K562 (cell line): ENCODE measurements at regions not wholly inside any gene's neighbourhood (a gene's known extent, or its start where the extent isn't known, plus 50 kb on each side); places are given as distances from the start of the nearest gene placed in this dataset.
"Not testable (repeated sequence)": the region's sequence is repeated elsewhere in the genome, so short reads cannot be mapped to it uniquely, and the experiment has no call there.

Source experiments
- ATAC-seq: fragments of 200-7000 bp; cut with Tn5 transposase; 3 replicates; pipeline ENCODE4 v1.9.1; 2020; ENCODE audit warnings: moderate library complexity
- BruUV-seq: library from RNA; stranded (reverse); fragments of 400-500 nt; replicated peaks from 2 replicates; lab custom pipeline; 2021; lab: Mats Ljungman, UMichigan
- CTCF ChIA-PET: fragments of 300-600 bp; formaldehyde crosslinking; extraction: SDS; loops from one replicate; lab custom pipeline; 2021; ENCODE audit warnings: low intra/inter-chr PET ratio; lab: Yijun Ruan, JAX
- POLR2A ChIA-PET: fragments of 300-600, 350-650 bp; sonication (Branson Sonifier 250); formaldehyde crosslinking; extraction: SDS; loops from one replicate; lab custom pipeline; 2021; ENCODE audit warnings: antibody characterized with exemption, inconsistent platforms; lab: Yijun Ruan, JAX
- DNase-seq, 4 experiments: peaks; one replicate each; pipeline versions ENCODE4 v3.0.0 to v3.0.0-alpha.2; 2011 to 2018; ENCODE audit warnings: low spot score in 3 of 4, mixed read lengths in 3 of 4; ENCODE audit errors: extremely low read depth in 1 of 4
- FAIRE-seq: peaks from 2 replicates; lab custom pipeline; 2011; peaks lifted over from hg19 to GRCh38; lab: Jason Lieb, UNC
- H2AFZ ChIP-seq: 2 replicates; pipeline ENCODE4 v1.6.0; 2011; ENCODE audit warnings: low read depth, low read length, control low read depth, inconsistent platforms
- H3K27ac ChIP-seq: fragments of 200-600 bp; 3 replicates; pipeline ENCODE4 v1.8.0; 2011; ENCODE audit warnings: low read depth, mild to moderate bottlenecking, control low read depth, inconsistent platforms, low read length, moderate library complexity, mixed read lengths; ENCODE audit errors: extremely low read depth
- H3K27me3 ChIP-seq, 2 experiments: fragments of 300-600 bp in 1 of 2; 2 replicates in 1 of 2; 3 replicates in 1 of 2; pipeline versions ENCODE4 v1.6.0 to v1.8.0; 2011; ENCODE audit warnings: inconsistent platforms in 2 of 2, low read length in 2 of 2, mild to moderate bottlenecking in 1 of 2, mixed read lengths in 1 of 2, moderate library complexity in 1 of 2; ENCODE audit not compliant: control insufficient read depth in 2 of 2, insufficient read depth in 2 of 2
- H3K36me3 ChIP-seq: fragments of 300-600 bp; 3 replicates; pipeline ENCODE4 v1.8.0; 2011; ENCODE audit warnings: mild to moderate bottlenecking, low read length, inconsistent platforms; ENCODE audit not compliant: control insufficient read depth, insufficient read depth
- H3K4me1 ChIP-seq, 2 experiments: fragments of 200-600 bp in 1 of 2; replicated peaks in 1 of 2; 2 replicates in 1 of 2; 3 replicates in 1 of 2; pipeline versions ENCODE4 v1.5.1 to v1.8.0; 2011; ENCODE audit warnings: inconsistent platforms in 2 of 2, low read length in 2 of 2, mild to moderate bottlenecking in 1 of 2, mixed read lengths in 1 of 2, moderate library complexity in 1 of 2; ENCODE audit not compliant: control insufficient read depth in 2 of 2, insufficient read depth in 2 of 2
- H3K4me2 ChIP-seq: 2 replicates; pipeline ENCODE4 v1.6.1; 2011; ENCODE audit warnings: low read length, control low read depth, inconsistent platforms, mixed read lengths; ENCODE audit not compliant: insufficient read depth
- H3K4me3 ChIP-seq: fragments of 200-600 bp; sonication (generic), shearing (Covaris generic); 2 replicates; pipeline ENCODE4 v1.5.1; 2016; ENCODE audit warnings: control low read depth, inconsistent platforms
- H3K79me2 ChIP-seq: fragments of 200-600 bp; 3 replicates; pipeline ENCODE4 v1.8.0; 2011; ENCODE audit warnings: low read length, inconsistent platforms; ENCODE audit not compliant: control insufficient read depth, insufficient read depth
- H3K9ac ChIP-seq, 2 experiments: 2 replicates each; pipeline versions ENCODE4 v1.6.0 to v1.6.1; 2011; ENCODE audit warnings: low read depth in 2 of 2, low read length in 2 of 2, control low read depth in 1 of 2, inconsistent platforms in 1 of 2, mild to moderate bottlenecking in 1 of 2, mixed read lengths in 1 of 2; ENCODE audit not compliant: insufficient read depth in 1 of 2
- H3K9me1 ChIP-seq: one replicate; pipeline ENCODE4 v1.6.0; 2011; ENCODE audit warnings: inconsistent platforms, mild to moderate bottlenecking, low read length, moderate library complexity; ENCODE audit not compliant: control insufficient read depth, insufficient read depth
- H3K9me3 ChIP-seq: replicated peaks from 2 replicates; pipeline ENCODE4 v1.5.1; 2011; ENCODE audit warnings: low read depth, low read length, inconsistent platforms; ENCODE audit not compliant: control insufficient read depth, insufficient read depth
- H4K20me1 ChIP-seq: replicated peaks from 2 replicates; pipeline ENCODE4 v1.6.1; 2011; ENCODE audit warnings: low read length, inconsistent platforms, mixed read lengths; ENCODE audit not compliant: control insufficient read depth, insufficient read depth
- ARID1B ChIP-seq: fragments of 450-650 bp; IDR thresholded peaks from 2 replicates; pipeline ENCODE4 v1.6.1; 2016; ENCODE audit warnings: antibody characterized with exemption, mild to moderate bottlenecking, inconsistent platforms
- GATA2 ChIP-seq: sonication (generic); formaldehyde crosslinking; IDR thresholded peaks from 2 replicates; pipeline ENCODE4 v1.4.0; 2020; ENCODE audit warnings: mild to moderate bottlenecking, missing genetic modification reagents
- PRMT5 ChIP-seq: sonication (generic); formaldehyde crosslinking; IDR thresholded peaks from 2 replicates; pipeline ENCODE4 v1.5.0; 2020; ENCODE audit warnings: missing genetic modification reagents
- SETDB1 ChIP-seq: IDR thresholded peaks from one replicate; pipeline ENCODE4 v1.6.1; 2012; ENCODE audit warnings: low read length, control low read depth, inconsistent platforms
- YBX1 ChIP-seq: fragments of 450-650 bp; IDR thresholded peaks from 2 replicates; pipeline ENCODE4 v1.7.1; 2016; ENCODE audit warnings: mild to moderate bottlenecking
- ZNF707 ChIP-seq: fragments of 250-450 bp; sonication (Bioruptor Pico); conservative IDR thresholded peaks from 2 replicates; pipeline ENCODE4 v1.8.0; 2022; ENCODE audit warnings: inconsistent platforms, mild to moderate bottlenecking, moderate library complexity
- WGBS: fragments of 100-300 bp; shearing (Covaris generic); methylation state at CpG from one replicate; pipeline ENCODE4 v1.1.6; 2016; ENCODE audit warnings: low coverage, mixed read lengths; ENCODE audit not compliant: insufficient coverage; ENCODE audit errors: missing lambda C conversion rate; 5-methylcytosine and 5-hydroxymethylcytosine counted together
- in situ Hi-C: fragments of 300-500 bp; cut with MboI; formaldehyde crosslinking; loops from 4 replicates; pipeline ENCODE4 v1.15.0; 2018; ENCODE audit warnings: inconsistent platforms, mixed read lengths
- intact Hi-C: fragments of 100-400 bp; cut with micrococcal nuclease; formaldehyde crosslinking; loops from 2 replicates; pipeline ENCODE4 v1.14.2; 2022
- TF ChIP-seq, protein P1 (sequence below), 3 experiments: IDR thresholded peaks in 2 of 3; conservative IDR thresholded peaks in 1 of 3; 2 replicates each; pipeline ENCODE4 v1.5.1; 2011 to 2012; ENCODE audit warnings: low read length in 3 of 3, mild to moderate bottlenecking in 3 of 3, control low read depth in 2 of 3, improper control_type of control experiment in 1 of 3, inconsistent platforms in 1 of 3, low read depth in 1 of 3, mixed read lengths in 1 of 3, moderate library complexity in 1 of 3; ENCODE audit not compliant: insufficient read depth in 2 of 3
- TF ChIP-seq, protein P2 (sequence below): fragments of 450-650 bp; IDR thresholded peaks from 2 replicates; pipeline ENCODE4 v1.7.0; 2016; ENCODE audit warnings: borderline replicate concordance
- TF ChIP-seq, protein P3 (sequence below): fragments of 450-650 bp; IDR thresholded peaks from 2 replicates; pipeline ENCODE4 v1.6.1; 2016; ENCODE audit warnings: missing biosample characterization, missing genetic modification characterization

GRCh38 chr2:428591-428990 lies 140.7 kb upstream of the ALKAL2 start:
- Histone ChIP-seq H2AFZ (no peak overlapping the region), H3K4me2 (no peak overlapping the region), H3K27ac (no peak overlapping the region), H3K36me3 (no peaks in the 10 kb centered on the region), H3K4me1 (no peaks in the 10 kb centered on the region), H3K9ac (no peak overlapping the region), H3K9me1 (no peaks in the 10 kb centered on the region), H3K79me2 (no peaks in the 10 kb centered on the region), H3K4me3 (no peak overlapping the region), H3K27me3 (peaks cover 0 to 14% of the 10 kb centered on the region in 2 experiments; a peak in 4 of 5 replicates), H4K20me1 (no peaks in the 10 kb centered on the region), H3K9me3 (no peaks in the 10 kb centered on the region)
- no peak for ATAC-seq
- FAIRE-seq, result no peak
- 2% methylated on average over 6 of the region's 7 CpGs for WGBS
- ChIA-PET CTCF (no interaction called here), POLR2A (no interaction called here)
- in situ Hi-C loops, result no loop called here
- BruUV-seq, result no TSS peak
- DNase-seq, result no peak
- intact Hi-C loops, result no loop called here
- TF ChIP-seq, protein P1, sequence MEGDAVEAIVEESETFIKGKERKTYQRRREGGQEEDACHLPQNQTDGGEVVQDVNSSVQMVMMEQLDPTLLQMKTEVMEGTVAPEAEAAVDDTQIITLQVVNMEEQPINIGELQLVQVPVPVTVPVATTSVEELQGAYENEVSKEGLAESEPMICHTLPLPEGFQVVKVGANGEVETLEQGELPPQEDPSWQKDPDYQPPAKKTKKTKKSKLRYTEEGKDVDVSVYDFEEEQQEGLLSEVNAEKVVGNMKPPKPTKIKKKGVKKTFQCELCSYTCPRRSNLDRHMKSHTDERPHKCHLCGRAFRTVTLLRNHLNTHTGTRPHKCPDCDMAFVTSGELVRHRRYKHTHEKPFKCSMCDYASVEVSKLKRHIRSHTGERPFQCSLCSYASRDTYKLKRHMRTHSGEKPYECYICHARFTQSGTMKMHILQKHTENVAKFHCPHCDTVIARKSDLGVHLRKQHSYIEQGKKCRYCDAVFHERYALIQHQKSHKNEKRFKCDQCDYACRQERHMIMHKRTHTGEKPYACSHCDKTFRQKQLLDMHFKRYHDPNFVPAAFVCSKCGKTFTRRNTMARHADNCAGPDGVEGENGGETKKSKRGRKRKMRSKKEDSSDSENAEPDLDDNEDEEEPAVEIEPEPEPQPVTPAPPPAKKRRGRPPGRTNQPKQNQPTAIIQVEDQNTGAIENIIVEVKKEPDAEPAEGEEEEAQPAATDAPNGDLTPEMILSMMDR (IDR thresholded peaks at IDR 0.05 in 2 of 3, conservative IDR thresholded peaks at IDR 0.05 in 1 of 3; ENCODE audit: insufficient read depth in 2 of 3, low read depth in 1 of 3, low read length in 3 of 3), result no peak
- TF ChIP-seq, protein P2, sequence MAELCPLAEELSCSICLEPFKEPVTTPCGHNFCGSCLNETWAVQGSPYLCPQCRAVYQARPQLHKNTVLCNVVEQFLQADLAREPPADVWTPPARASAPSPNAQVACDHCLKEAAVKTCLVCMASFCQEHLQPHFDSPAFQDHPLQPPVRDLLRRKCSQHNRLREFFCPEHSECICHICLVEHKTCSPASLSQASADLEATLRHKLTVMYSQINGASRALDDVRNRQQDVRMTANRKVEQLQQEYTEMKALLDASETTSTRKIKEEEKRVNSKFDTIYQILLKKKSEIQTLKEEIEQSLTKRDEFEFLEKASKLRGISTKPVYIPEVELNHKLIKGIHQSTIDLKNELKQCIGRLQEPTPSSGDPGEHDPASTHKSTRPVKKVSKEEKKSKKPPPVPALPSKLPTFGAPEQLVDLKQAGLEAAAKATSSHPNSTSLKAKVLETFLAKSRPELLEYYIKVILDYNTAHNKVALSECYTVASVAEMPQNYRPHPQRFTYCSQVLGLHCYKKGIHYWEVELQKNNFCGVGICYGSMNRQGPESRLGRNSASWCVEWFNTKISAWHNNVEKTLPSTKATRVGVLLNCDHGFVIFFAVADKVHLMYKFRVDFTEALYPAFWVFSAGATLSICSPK, result no peak
- TF ChIP-seq SETDB1 (no peak), PRMT5 (no peak), YBX1 (no peak), ZNF707 (CRISPR knock-in tag) (no peak), GATA2 (CRISPR knock-in tag) (no peak), ARID1B (no peak)
- TF ChIP-seq, protein P3, sequence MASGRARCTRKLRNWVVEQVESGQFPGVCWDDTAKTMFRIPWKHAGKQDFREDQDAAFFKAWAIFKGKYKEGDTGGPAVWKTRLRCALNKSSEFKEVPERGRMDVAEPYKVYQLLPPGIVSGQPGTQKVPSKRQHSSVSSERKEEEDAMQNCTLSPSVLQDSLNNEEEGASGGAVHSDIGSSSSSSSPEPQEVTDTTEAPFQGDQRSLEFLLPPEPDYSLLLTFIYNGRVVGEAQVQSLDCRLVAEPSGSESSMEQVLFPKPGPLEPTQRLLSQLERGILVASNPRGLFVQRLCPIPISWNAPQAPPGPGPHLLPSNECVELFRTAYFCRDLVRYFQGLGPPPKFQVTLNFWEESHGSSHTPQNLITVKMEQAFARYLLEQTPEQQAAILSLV, result no peak

DNA sequence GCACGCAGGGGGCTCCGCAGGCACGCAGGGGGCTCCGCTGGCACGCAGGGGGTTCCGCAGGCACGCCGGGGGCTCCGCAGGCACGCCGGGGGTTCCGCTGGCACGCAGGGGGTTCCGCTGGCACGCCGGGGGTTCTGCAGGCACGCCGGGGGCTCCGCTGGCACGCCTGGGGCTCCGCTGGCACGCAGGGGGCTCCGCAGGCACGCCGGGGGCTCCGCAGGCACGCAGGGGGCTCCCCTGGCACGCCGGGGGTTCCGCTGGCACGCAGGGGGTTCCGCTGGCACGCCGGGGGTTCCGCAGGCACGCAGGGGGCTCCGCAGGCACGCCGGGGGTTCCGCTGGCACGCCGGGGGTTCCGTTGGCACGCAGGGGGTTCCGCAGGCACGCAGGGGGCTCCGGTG lies 138.8 kb upstream of the ALKAL2 start:
- H3K9ac ChIP-seq, FAIRE-seq, H3K36me3 ChIP-seq, in situ Hi-C loops, H3K79me2 ChIP-seq, H4K20me1 ChIP-seq, H3K4me3 ChIP-seq, DNase-seq, H3K9me1 ChIP-seq, H3K27ac ChIP-seq, H2AFZ ChIP-seq, intact Hi-C loops, BruUV-seq, H3K4me2 ChIP-seq, POLR2A ChIA-PET, CTCF ChIA-PET, ATAC-seq, H3K4me1 ChIP-seq, H3K9me3 ChIP-seq: not testable (repeated sequence)
- no CpG with 5 or more reads among the region's 47 CpGs for WGBS
- peaks cover 0 to 14% of the 10 kb centered on the region in 2 experiments for H3K27me3 ChIP-seq
